PC-9 (cell line): ENCODE measurements at regions not wholly inside any gene's neighbourhood (a gene's known extent, or its start where the extent isn't known, plus 50 kb on each side); places are given as distances from the start of the nearest gene placed in this dataset.

Source experiments
- BruUV-seq: library from RNA; stranded (reverse); fragments of 400-500 nt; replicated peaks from 2 replicates; lab custom pipeline; 2021; lab: Mats Ljungman, UMichigan
- CTCF ChIA-PET: fragments of 300-600 bp; sonication (Branson Sonifier 250); formaldehyde crosslinking; loops from one replicate; lab custom pipeline; 2022; ENCODE audit warnings: antibody characterized with exemption; lab: Charles Lee
- POLR2A ChIA-PET: fragments of 300-600 bp; sonication (Branson Sonifier 250); formaldehyde crosslinking; loops from one replicate; lab custom pipeline; 2022; ENCODE audit warnings: antibody characterized with exemption; ENCODE audit not compliant: unreplicated experiment; lab: Charles Lee
- DNase-seq, 2 experiments: peaks; one replicate each; pipeline versions ENCODE4 v3.0.0 to v3.0.0-alpha.2; 2015 to 2022; ENCODE audit warnings: mixed read lengths in 1 of 2
- H2AFZ ChIP-seq: fragments of 200-600 bp; sonication (generic); 2 replicates; pipeline ENCODE4 v1.8.1; 2017; ENCODE audit warnings: antibody characterized with exemption
- H3F3A ChIP-seq: fragments of 200-600 bp; sonication (generic); 2 replicates; pipeline ENCODE4 v1.8.1; 2017; ENCODE audit warnings: antibody characterized with exemption, mild to moderate bottlenecking, low read depth; ENCODE audit not compliant: insufficient read depth
- H3K27ac ChIP-seq: fragments of 200-600 bp; sonication (generic); 2 replicates; pipeline ENCODE4 v1.6.1; 2016; ENCODE audit warnings: mixed run types
- H3K27me3 ChIP-seq: fragments of 200-600 bp; sonication (generic); 2 replicates; pipeline ENCODE4 v1.6.1; 2016; ENCODE audit warnings: low read depth, mixed run types; ENCODE audit not compliant: insufficient read depth
- H3K36me3 ChIP-seq: fragments of 200-600 bp; sonication (generic); 2 replicates; pipeline ENCODE4 v1.6.1; 2016; ENCODE audit warnings: low read depth, mixed run types
- H3K4me1 ChIP-seq: fragments of 200-600 bp; sonication (generic); replicated peaks from 2 replicates; pipeline ENCODE4 v1.6.1; 2016; ENCODE audit warnings: mixed run types; ENCODE audit not compliant: insufficient read depth
- H3K4me2 ChIP-seq: fragments of 200-600 bp; sonication (generic); 2 replicates; pipeline ENCODE4 v1.6.1; 2017; ENCODE audit warnings: mixed run types
- H3K4me3 ChIP-seq: fragments of 200-600 bp; sonication (generic); 2 replicates; pipeline ENCODE4 v1.6.1; 2016; ENCODE audit warnings: mixed run types
- H3K79me2 ChIP-seq: fragments of 200-600 bp; sonication (generic); 2 replicates; pipeline ENCODE4 v1.6.1; 2017; ENCODE audit warnings: low read depth, mixed run types
- H3K9me2 ChIP-seq: fragments of 200-600 bp; sonication (generic); 2 replicates; pipeline ENCODE4 v1.8.1; 2017; ENCODE audit warnings: mild to moderate bottlenecking; ENCODE audit not compliant: insufficient read depth
- H3K9me3 ChIP-seq: fragments of 200-600 bp; sonication (generic); 2 replicates; pipeline ENCODE4 v1.8.1; 2016; ENCODE audit warnings: low read depth; ENCODE audit not compliant: insufficient read depth
- H4K20me1 ChIP-seq: fragments of 200-600 bp; sonication (generic); 2 replicates; pipeline ENCODE4 v1.8.1; 2017; ENCODE audit not compliant: insufficient read depth
- EZH2 ChIP-seq: fragments of 200-600 bp; sonication (generic); IDR thresholded peaks from 2 replicates; pipeline ENCODE4 v1.8.0; 2017; ENCODE audit warnings: antibody characterized with exemption, low read depth
- intact Hi-C: fragments of 100-400 bp; cut with micrococcal nuclease; formaldehyde crosslinking; loops from one replicate; pipeline ENCODE4 v1.10.0; 2022; ENCODE audit not compliant: unreplicated experiment
- TF ChIP-seq, protein P1 (sequence below): fragments of 200-600 bp; sonication (generic); conservative IDR thresholded peaks from 2 replicates; pipeline ENCODE4 v1.6.1; 2017; ENCODE audit warnings: mixed run types, antibody characterized with exemption, mild to moderate bottlenecking, moderate library complexity

DNA sequence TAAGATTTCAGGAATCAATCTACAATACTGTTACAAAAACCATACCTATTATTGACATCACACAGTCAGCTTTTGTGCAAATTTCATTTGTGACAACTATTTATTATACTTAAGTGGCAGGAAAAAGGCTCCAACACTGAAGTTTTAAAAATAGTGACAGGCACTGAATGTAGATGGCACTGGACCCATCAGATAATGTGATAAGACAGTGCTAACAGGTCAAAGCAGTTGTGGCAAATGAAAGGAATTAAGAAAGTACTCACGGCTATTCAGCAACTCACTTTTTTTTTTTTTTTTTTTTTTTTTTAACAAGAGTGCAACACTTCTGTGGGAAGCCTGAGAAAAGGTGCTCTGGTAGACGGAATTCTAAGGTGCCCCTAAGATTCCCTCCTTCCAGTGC, 115.0 kb upstream of the MEF2C start:
- H3K9me2 ChIP-seq: no peaks in the 10 kb centered on the region
- DNase-seq: no peak
- TF ChIP-seq, protein P1, sequence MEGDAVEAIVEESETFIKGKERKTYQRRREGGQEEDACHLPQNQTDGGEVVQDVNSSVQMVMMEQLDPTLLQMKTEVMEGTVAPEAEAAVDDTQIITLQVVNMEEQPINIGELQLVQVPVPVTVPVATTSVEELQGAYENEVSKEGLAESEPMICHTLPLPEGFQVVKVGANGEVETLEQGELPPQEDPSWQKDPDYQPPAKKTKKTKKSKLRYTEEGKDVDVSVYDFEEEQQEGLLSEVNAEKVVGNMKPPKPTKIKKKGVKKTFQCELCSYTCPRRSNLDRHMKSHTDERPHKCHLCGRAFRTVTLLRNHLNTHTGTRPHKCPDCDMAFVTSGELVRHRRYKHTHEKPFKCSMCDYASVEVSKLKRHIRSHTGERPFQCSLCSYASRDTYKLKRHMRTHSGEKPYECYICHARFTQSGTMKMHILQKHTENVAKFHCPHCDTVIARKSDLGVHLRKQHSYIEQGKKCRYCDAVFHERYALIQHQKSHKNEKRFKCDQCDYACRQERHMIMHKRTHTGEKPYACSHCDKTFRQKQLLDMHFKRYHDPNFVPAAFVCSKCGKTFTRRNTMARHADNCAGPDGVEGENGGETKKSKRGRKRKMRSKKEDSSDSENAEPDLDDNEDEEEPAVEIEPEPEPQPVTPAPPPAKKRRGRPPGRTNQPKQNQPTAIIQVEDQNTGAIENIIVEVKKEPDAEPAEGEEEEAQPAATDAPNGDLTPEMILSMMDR: no peak
- no peak for TF ChIP-seq EZH2
- ChIA-PET CTCF (no interaction called here), POLR2A (no interaction called here)
- H2AFZ ChIP-seq: no peak overlapping the region
- H3K27me3 ChIP-seq: no peaks in the 10 kb centered on the region
- H3K4me1 ChIP-seq: no peaks in the 10 kb centered on the region
- no TSS peak for BruUV-seq
- intact Hi-C loops: no loop called here
- H3F3A ChIP-seq: no peaks in the 10 kb centered on the region
- no peak overlapping the region for H3K4me3 ChIP-seq
- H3K79me2 ChIP-seq: no peaks in the 10 kb centered on the region
- no peaks in the 10 kb centered on the region for H4K20me1 ChIP-seq
- no peaks in the 10 kb centered on the region for H3K9me3 ChIP-seq
- no peaks in the 10 kb centered on the region for H3K36me3 ChIP-seq
- no peak overlapping the region for H3K4me2 ChIP-seq
- no peak overlapping the region for H3K27ac ChIP-seq

DNA sequence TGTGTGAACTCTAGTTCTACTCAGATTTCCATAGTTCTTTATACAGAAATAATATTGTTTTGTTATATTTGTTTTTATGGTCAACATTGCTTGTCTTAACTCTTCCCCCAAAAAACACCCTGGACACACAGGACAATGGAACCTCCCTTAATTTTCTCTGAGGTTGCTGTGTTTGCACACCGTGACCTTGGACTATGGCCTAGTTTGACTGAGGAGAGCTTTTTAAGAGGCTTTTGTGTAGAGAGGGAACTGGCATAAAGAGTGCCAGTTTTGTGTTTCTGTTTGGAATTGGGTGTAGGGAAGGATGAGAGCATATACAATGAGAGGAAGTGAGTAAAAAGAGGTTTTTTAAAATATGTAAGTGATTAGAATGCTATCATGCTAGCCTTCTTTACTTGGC, 101.1 kb upstream of the MEF2C start:
- no TSS peak for BruUV-seq
- no peaks in the 10 kb centered on the region for H4K20me1 ChIP-seq
- H3K36me3 ChIP-seq: no peaks in the 10 kb centered on the region
- intact Hi-C loops: no loop called here
- no peak overlapping the region for H3K27ac ChIP-seq
- no peaks in the 10 kb centered on the region for H3K4me1 ChIP-seq
- no peaks in the 10 kb centered on the region for H3K9me3 ChIP-seq
- H2AFZ ChIP-seq: no peak overlapping the region
- TF ChIP-seq EZH2: no peak
- TF ChIP-seq, protein P1: no peak
- POLR2A ChIA-PET: no interaction called here
- H3K9me2 ChIP-seq: no peaks in the 10 kb centered on the region
- H3K4me3 ChIP-seq: no peak overlapping the region
- no peak for DNase-seq
- H3K27me3 ChIP-seq: no peaks in the 10 kb centered on the region
- H3K79me2 ChIP-seq: no peaks in the 10 kb centered on the region
- CTCF ChIA-PET: interaction anchor here (0.6 kb wide), 1 partner anchor 99 kb away, joined by 3 read pairs; no protein-coding TSS in a partner anchor
- H3F3A ChIP-seq: no peaks in the 10 kb centered on the region
- H3K4me2 ChIP-seq: no peak overlapping the region

DNA sequence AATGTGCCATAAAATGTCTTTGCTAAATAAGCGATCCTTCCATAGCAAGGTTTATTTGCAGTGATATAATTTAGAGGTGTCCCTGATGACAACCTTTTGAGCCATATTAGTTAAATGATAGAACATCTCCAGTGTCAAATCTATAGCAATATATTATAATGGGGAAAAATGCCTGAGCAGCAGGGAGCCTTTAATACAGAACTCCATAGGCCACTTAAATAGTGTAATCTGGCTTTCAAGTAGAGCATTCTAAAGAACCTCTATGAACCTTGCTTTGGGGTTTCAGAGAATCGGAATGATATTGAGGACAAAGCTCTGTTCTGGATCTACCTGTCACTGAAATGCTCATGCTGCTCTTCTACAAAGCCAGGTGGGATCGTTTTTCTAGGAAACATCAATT, 96.7 kb upstream of the MEF2C start:
- Histone ChIP-seq H2AFZ (no peak overlapping the region), H3K36me3 (no peaks in the 10 kb centered on the region), H3K27me3 (no peaks in the 10 kb centered on the region), H3K4me3 (no peak overlapping the region), H3K4me2 (no peak overlapping the region), H3K79me2 (no peaks in the 10 kb centered on the region), H3K9me3 (no peaks in the 10 kb centered on the region), H3K27ac (no peak overlapping the region), H3K4me1 (no peaks in the 10 kb centered on the region), H3F3A (no peaks in the 10 kb centered on the region), H3K9me2 (no peaks in the 10 kb centered on the region), H4K20me1 (no peaks in the 10 kb centered on the region)
- no peak for DNase-seq
- POLR2A ChIA-PET: no interaction called here
- BruUV-seq: no TSS peak
- intact Hi-C loops: no loop called here
- no peak for TF ChIP-seq EZH2
- TF ChIP-seq, protein P1: no peak
- CTCF ChIA-PET: no interaction called here
